ENCODE measurements at regions not wholly inside any gene's neighbourhood (a gene's known extent, or its start where the extent isn't known, plus 50 kb on each side); places are given as distances from the start of the nearest gene placed in this dataset.

GRCh38 chr11:45051621-45052020 lies 94.8 kb upstream of the PRDM11 start:
- TF ChIP-seq ZNF737 (CRISPR knock-in tag; IDR thresholded peaks at IDR 0.05; ENCODE audit: borderline replicate concordance) (no peak), HNRNPLL (IDR thresholded peaks at IDR 0.05; ENCODE audit: low read depth, low read length, poor library complexity, severe bottlenecking) (no peak), NCOA5 (CRISPR knock-in tag; IDR thresholded peaks at IDR 0.05) (no peak), SRF (IDR thresholded peaks at IDR 0.05; ENCODE audit: low read depth, low read length) (no peak), EP300 (IDR thresholded peaks at IDR 0.05; ENCODE audit: low read depth in 2 of 2, low read length in 2 of 2) (no peak), EP300 (CRISPR knock-in tag; IDR thresholded peaks at IDR 0.05; ENCODE audit: borderline replicate concordance) (no peak), JUN (CRISPR knock-in tag; IDR thresholded peaks at IDR 0.05) (no peak), ASH2L (IDR thresholded peaks at IDR 0.05; ENCODE audit: insufficient read length, low read depth, low read length) (no peak), ZNF446 (CRISPR knock-in tag; IDR thresholded peaks at IDR 0.05) (no peak), ZNF513 (CRISPR knock-in tag; conservative IDR thresholded peaks at IDR 0.05) (no peak), MAFF (IDR thresholded peaks at IDR 0.05; ENCODE audit: low read depth, low read length) (no peak)
- TF ChIP-seq, protein P1, sequence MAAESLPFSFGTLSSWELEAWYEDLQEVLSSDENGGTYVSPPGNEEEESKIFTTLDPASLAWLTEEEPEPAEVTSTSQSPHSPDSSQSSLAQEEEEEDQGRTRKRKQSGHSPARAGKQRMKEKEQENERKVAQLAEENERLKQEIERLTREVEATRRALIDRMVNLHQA (CRISPR knock-in tag; IDR thresholded peaks at IDR 0.05), result no peak
- TF ChIP-seq, protein P2, sequence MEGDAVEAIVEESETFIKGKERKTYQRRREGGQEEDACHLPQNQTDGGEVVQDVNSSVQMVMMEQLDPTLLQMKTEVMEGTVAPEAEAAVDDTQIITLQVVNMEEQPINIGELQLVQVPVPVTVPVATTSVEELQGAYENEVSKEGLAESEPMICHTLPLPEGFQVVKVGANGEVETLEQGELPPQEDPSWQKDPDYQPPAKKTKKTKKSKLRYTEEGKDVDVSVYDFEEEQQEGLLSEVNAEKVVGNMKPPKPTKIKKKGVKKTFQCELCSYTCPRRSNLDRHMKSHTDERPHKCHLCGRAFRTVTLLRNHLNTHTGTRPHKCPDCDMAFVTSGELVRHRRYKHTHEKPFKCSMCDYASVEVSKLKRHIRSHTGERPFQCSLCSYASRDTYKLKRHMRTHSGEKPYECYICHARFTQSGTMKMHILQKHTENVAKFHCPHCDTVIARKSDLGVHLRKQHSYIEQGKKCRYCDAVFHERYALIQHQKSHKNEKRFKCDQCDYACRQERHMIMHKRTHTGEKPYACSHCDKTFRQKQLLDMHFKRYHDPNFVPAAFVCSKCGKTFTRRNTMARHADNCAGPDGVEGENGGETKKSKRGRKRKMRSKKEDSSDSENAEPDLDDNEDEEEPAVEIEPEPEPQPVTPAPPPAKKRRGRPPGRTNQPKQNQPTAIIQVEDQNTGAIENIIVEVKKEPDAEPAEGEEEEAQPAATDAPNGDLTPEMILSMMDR (CRISPR knock-in tag; IDR thresholded peaks at IDR 0.05), result no peak
